SH-SY5Y (cell line): ENCODE measurements at regions not wholly inside any gene's neighbourhood (a gene's known extent, or its start where the extent isn't known, plus 50 kb on each side); places are given as distances from the start of the nearest gene placed in this dataset.

Experiments used
- GATA2 ChIP-seq: IDR thresholded peaks from 2 replicates; pipeline ENCODE4 v1.6.1; 2011; ENCODE audit warnings: mild to moderate bottlenecking, low read depth, low read length
- GATA3 ChIP-seq: IDR thresholded peaks from 2 replicates; pipeline ENCODE4 v1.6.1; 2011; ENCODE audit warnings: low read depth, mild to moderate bottlenecking, low read length, moderate library complexity

DNA sequence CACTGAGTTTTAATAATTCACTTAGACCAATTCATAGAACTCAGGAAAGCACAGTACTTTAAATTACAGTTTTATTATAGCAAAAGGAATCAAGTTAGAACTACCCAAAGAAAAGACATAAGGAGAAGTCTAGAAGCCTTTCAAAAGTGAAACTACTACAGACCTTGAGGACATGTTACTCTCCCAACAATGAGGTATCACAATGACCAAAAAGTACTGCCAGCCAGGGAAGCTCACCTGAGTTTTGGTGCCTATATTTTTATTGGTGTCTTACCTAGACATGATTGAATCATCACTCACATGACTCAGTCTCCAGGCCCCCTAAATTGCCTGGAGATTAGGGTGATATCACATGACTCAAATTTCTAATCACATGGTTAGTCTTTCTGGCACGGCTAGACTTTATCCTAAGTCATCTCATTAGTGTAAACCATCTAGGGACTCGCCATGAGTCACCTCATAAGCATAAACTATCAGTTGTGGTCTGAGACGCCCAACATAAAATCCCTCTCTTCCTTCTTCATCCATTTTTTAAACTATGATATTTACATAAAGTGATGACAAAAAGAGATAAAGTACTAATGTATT is 372.3 kb downstream of the TMA16 start:
- TF ChIP-seq GATA2 (no peak), GATA3 (no peak)
